ENCODE measurements at regions not wholly inside any gene's neighbourhood (a gene's known extent, or its start where the extent isn't known, plus 50 kb on each side); places are given as distances from the start of the nearest gene placed in this dataset.
A peak's percentile ranks its signal among the peaks of the same experiment; 100 is the strongest.

DNA sequence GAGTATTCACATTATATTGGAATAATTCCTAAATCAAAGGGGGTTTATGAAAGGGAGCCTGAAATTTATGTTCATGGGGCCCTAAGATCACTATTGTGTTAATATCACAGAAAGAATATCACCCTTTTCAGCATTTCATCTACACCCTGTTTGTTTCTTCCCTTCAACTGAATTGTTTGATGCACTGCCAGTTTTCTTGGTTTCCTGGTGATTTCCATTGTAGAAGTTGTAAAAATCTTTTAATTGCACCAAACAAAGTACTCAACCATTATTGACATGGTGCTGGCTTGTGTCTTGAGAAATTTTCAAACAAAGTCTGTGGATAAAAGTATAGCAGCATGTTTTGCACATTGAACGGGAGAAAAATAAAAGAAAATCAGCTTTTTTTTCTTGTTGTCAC, 154.8 kb upstream of the PRKD1 start:
- no peaks in the 10 kb centered on the region for H3K4me1 ChIP-seq (replicated peaks in 1 of 2)
- no peak for ATAC-seq (replicated peaks in 6 of 8)
- in situ Hi-C loops (cut with MboI; ENCODE audit: low pct_unique_long_range_greater_than_20kb in 2 of 9, low sequenced_read_pairs in 9 of 9, unreplicated experiment in 9 of 9) = no loop called here
- no peak overlapping the region for H3K4me3 ChIP-seq
- no peak overlapping the region for H3K27ac ChIP-seq
- WGBS, 10 experiments = 0 to 88% (median 69%) methylated on average over 1 of the region's 1 CpG; no CpG with 5 or more reads in 2 of the 10 experiments

DNA sequence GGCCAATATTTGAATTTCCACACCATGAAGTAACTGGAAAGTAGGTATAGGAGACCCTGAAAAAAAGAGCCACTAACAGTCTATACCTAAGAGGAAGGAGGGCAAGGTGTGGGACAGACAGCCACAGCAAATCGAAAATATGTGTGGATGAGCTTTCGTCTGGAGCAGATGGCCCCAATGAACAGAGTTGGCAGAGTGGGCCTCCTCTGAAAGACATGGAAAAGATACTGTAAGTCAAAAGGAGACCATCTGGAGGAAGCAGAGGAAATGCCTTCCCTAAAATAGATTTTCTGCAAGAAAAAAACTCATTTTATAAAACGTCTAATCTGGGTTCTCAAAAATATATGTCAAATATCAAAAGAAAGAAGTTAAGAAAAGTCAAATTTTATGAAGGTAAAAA, 157.2 kb upstream of the PRKD1 start:
- no peak overlapping the region for H3K27ac ChIP-seq
- H3K4me1 ChIP-seq (replicated peaks in 1 of 2) = no peaks in the 10 kb centered on the region
- in situ Hi-C loops (cut with MboI; ENCODE audit: low pct_unique_long_range_greater_than_20kb in 2 of 9, low sequenced_read_pairs in 9 of 9, unreplicated experiment in 9 of 9) = no loop called here
- WGBS, 10 experiments = 0 to 100% (median 73%) methylated on average over 1 to 3 of the region's 3 CpGs
- ATAC-seq (replicated peaks in 6 of 8) = no peak
- H3K4me3 ChIP-seq = no peak overlapping the region

DNA sequence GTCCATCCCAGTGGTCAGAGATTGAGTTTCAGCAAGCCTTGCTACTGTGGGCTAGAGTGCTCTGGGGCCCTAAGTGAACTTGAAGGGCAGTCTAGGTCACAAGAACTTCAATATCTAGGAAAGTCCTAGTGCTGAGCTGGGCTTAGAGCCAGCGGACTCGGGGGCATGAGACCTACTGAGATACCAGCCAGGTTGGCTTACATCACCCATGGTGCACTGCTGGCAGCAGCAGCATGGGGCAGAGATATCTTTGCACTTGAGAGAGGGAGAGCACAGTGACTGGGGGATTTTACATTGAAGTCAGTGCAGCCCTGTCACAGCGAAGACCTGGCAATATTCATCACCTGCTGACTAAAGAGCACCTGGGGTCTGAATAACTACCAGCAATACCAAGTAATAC, 158.3 kb upstream of the PRKD1 start:
- Histone ChIP-seq H3K4me3 (no peak overlapping the region), H3K27ac (no peak overlapping the region), H3K4me1 (replicated peaks in 1 of 2) (no peaks in the 10 kb centered on the region)
- ATAC-seq (replicated peaks in 6 of 8) = no peak
- in situ Hi-C loops (cut with MboI; ENCODE audit: low pct_unique_long_range_greater_than_20kb in 2 of 9, low sequenced_read_pairs in 9 of 9, unreplicated experiment in 9 of 9) = no loop called here
- WGBS, 10 experiments = 85 to 100% (median 93%) methylated on average over 1 to 3 of the region's 3 CpGs; no CpG with 5 or more reads in 6 of the 10 experiments

DNA sequence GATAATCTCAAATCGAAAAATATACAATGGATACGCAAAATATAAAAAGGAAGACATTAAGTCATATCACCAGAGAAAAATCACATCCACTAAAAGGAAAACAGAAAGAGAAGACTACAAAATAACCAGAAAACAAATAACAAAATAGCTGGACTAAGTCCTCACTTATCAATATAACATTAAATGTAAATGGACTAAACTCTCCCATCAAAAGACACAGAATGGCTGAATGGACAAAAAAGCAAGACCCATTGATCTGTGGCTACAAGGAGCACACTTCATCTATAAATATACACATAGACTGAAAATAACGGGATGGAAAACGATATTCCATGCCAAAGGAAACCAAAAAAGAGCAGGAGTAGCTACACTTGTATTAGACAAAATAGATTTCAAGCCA, 161.0 kb upstream of the PRKD1 start:
- 32 to 94% (median 68%) methylated on average over 2 to 4 of the region's 4 CpGs for WGBS, 10 experiments
- Histone ChIP-seq H3K27ac (no peak overlapping the region), H3K4me3 (no peak overlapping the region), H3K4me1 (replicated peaks in 1 of 2) (no peaks in the 10 kb centered on the region)
- ATAC-seq (replicated peaks in 6 of 8) = no peak
- in situ Hi-C loops (cut with MboI; ENCODE audit: low pct_unique_long_range_greater_than_20kb in 2 of 9, low sequenced_read_pairs in 9 of 9, unreplicated experiment in 9 of 9) = no loop called here

DNA sequence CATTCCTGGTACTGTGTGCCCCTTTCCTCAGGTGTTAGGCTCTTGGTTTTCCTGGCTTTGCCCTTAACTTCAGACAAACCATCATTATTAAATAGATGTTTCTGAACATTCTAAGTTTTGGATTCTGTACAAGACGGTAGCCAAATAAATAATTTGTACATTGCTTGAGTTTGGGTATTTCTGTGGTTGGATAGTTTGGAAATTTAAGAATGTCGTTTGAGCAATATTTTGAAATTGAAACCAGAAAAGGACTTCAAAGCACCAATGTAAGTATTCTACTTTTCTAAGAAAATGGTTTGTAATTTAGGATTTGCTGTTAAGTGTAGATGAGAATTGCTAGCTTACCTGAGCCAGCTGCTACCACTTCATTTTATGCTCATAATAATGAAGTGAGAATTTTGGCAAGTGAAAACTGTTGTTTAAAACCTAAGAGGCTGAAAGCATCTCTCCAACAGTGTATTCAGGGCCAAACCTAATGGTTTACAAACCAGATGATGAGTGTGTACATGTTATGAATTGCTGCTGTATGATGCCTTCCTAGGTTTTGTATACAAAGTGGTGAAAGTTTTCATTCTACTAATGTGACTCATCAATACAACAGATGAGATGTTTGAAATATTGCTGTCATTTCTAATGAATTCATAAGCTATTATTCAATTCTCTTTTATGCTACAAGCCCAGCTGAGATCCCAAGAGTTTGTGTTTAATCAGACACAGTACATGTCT, 181.5 kb upstream of the PRKD1 start:
- 17 to 100% (median 77%) methylated on average over 1 to 2 of the region's 2 CpGs; no CpG with 5 or more reads in 1 of the 10 experiments for WGBS, 10 experiments
- in situ Hi-C loops (cut with MboI; ENCODE audit: low pct_unique_long_range_greater_than_20kb in 2 of 9, low sequenced_read_pairs in 9 of 9, unreplicated experiment in 9 of 9) = no loop called here
- no peak overlapping the region for H3K27ac ChIP-seq
- H3K4me1 ChIP-seq (replicated peaks in 1 of 2) = no peaks in the 10 kb centered on the region
- H3K4me3 ChIP-seq = no peak overlapping the region
- ATAC-seq (replicated peaks in 6 of 8) = no peak

DNA sequence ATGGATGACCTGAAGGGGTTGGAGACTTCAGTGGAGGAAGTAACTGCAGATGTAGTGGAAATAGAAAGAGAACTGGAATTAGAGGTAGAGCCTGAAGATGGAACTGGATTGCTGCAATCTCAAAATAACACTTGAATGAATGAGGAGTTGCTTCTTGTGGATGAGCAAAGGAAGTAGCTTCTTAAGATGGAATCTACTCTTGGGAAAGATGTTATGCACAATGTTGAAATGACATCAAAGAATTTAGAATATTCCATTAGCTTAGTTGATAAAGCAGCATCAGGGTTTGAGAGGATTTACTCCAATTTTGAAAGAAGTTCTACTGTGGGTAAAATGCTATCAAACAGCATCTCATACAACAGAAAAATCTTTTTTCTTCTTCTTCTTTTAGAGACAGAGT, 186.4 kb upstream of the PRKD1 start:
- ATAC-seq (replicated peaks in 6 of 8) = no peak
- in situ Hi-C loops (cut with MboI; ENCODE audit: low pct_unique_long_range_greater_than_20kb in 2 of 9, low sequenced_read_pairs in 9 of 9, unreplicated experiment in 9 of 9) = no loop called here
- no peak overlapping the region for H3K27ac ChIP-seq
- no peaks in the 10 kb centered on the region for H3K4me1 ChIP-seq (replicated peaks in 1 of 2)
- H3K4me3 ChIP-seq = no peak overlapping the region

DNA sequence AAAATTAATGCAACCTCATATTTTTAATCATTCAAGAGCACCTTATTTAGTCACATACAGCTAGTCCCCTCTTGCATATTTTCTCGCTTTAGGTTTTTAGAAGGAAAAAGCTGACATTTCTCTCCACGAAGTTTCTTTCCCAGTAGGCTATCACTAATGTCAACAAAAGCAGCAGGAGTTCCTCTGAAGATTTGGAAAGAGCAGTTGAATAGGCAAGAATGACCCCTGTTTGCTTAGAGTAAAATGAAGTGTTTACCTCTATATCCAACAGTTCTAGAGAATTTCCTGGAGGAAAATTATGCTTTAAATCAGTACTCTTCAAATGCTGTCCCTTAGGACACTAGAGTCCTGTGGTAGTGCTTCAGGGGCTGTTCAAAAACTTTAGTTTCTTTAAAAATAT, 188.1 kb upstream of the PRKD1 start:
- no peak overlapping the region for H3K4me3 ChIP-seq
- WGBS, 10 experiments = 0 to 67% (median 17%) methylated on average over 1 to 2 of the region's 2 CpGs
- ATAC-seq (replicated peaks in 6 of 8) = no peak
- no peak overlapping the region for H3K27ac ChIP-seq
- no peaks in the 10 kb centered on the region for H3K4me1 ChIP-seq (replicated peaks in 1 of 2)
- in situ Hi-C loops (cut with MboI; ENCODE audit: low pct_unique_long_range_greater_than_20kb in 2 of 9, low sequenced_read_pairs in 9 of 9, unreplicated experiment in 9 of 9) = no loop called here

DNA sequence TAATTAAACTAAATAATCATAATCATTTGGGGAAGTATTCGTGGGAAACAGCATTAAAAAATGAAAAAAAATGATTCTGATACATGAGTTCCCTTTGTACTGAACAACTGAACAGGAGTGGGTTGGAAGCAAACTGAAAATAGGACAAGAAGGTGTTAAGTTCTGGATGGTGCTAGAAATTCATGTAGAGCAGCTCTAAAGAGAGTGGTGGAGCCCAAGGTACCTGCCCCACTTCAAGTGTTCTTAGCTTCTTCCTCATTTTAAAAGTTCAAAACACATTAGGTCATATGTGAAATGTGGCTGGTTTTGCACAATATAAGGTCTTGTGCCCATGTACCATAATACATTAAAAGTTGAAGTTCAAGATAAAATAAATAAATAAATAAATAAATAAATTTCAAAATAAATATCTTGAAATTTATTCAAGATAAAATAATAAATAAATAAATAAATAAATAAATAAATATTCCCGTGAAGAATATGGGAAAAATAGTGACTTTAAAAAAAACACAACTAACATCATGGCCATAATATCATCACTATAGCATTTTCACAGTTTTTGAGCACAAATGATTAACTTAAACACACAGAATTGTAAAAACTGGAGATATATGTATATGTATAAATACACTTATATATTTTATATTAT, 191.5 kb upstream of the PRKD1 start:
- no peak for ATAC-seq (replicated peaks in 6 of 8)
- Histone ChIP-seq H3K27ac (no peak overlapping the region), H3K4me3 (no peak overlapping the region), H3K4me1 (replicated peaks in 1 of 2) (no peaks in the 10 kb centered on the region)
- 17 to 100% (median 72%) methylated on average over 1 to 2 of the region's 2 CpGs for WGBS, 10 experiments
- in situ Hi-C loops (cut with MboI; ENCODE audit: low pct_unique_long_range_greater_than_20kb in 2 of 9, low sequenced_read_pairs in 9 of 9, unreplicated experiment in 9 of 9) = no loop called here

DNA sequence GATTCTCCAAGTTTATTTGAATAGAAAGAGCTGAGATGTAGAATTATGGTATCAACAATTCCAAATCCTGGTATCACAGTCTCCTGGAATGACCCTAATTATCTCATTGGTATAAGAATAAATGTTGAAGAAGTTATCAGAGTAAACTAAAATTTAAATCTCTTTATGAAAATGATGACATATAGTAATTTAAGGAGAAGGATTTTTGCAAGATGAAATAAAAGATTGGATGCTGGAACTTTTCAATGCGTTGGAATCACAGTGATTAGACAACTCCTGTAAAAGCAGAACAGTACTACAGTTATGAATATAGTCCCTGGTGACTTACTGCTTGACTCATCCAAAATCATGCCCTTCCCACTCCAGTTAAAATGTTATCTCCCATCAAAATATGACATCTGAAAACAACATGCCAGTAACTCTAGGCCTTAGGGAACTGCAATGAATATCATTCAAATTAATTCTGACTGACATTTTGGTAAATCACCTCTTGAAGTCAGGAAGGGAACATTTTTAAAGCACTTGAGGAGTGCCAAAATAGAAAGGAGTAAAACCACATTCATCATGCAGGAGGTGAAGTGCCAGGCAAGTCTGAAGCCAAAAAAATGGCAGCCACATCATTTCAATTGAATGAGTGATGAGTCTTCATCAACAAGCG, 197.8 kb upstream of the PRKD1 start:
- peak in 1 of 8 experiments; percentile 38 for ATAC-seq (replicated peaks in 6 of 8)
- no peak overlapping the region for H3K27ac ChIP-seq
- peaks cover 4 to 5% of the 10 kb centered on the region in 2 donors for H3K4me1 ChIP-seq (replicated peaks in 1 of 2)
- WGBS, 10 experiments = 41 to 100% (median 87%) methylated on average over 1 to 2 of the region's 2 CpGs
- in situ Hi-C loops (cut with MboI; ENCODE audit: low pct_unique_long_range_greater_than_20kb in 2 of 9, low sequenced_read_pairs in 9 of 9, unreplicated experiment in 9 of 9) = no loop called here
- no peak overlapping the region for H3K4me3 ChIP-seq

DNA sequence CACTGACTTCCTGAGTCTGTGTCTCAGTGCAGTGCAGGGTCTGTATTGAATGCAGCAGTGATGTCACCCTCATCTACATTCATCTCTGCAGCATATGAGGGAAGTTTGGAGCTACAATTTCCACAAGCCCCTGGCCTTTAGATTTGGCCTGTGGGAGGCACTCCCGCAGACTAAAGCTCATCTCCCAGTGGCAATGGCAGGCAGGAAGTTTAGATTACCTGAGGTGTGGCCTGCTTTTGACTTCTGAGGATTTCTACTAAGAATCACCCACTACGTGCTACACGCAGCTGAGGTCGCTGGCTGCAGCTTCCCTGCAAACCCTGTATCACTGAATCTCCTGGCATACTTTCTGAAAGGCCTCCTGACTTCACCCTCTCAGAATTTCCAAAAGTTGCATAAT, 202.2 kb upstream of the PRKD1 start:
- H3K27ac ChIP-seq = no peak overlapping the region
- in situ Hi-C loops (cut with MboI; ENCODE audit: low pct_unique_long_range_greater_than_20kb in 2 of 9, low sequenced_read_pairs in 9 of 9, unreplicated experiment in 9 of 9) = no loop called here
- ATAC-seq (replicated peaks in 6 of 8) = peak in 5 of 8 experiments; percentile 84 to 97 (median 92)
- H3K4me1 ChIP-seq (replicated peaks in 1 of 2) = peaks cover 4 to 5% of the 10 kb centered on the region in 2 donors
- 50 to 95% (median 83%) methylated on average over 1 to 4 of the region's 4 CpGs; no CpG with 5 or more reads in 5 of the 10 experiments for WGBS, 10 experiments
- H3K4me3 ChIP-seq = no peak overlapping the region

DNA sequence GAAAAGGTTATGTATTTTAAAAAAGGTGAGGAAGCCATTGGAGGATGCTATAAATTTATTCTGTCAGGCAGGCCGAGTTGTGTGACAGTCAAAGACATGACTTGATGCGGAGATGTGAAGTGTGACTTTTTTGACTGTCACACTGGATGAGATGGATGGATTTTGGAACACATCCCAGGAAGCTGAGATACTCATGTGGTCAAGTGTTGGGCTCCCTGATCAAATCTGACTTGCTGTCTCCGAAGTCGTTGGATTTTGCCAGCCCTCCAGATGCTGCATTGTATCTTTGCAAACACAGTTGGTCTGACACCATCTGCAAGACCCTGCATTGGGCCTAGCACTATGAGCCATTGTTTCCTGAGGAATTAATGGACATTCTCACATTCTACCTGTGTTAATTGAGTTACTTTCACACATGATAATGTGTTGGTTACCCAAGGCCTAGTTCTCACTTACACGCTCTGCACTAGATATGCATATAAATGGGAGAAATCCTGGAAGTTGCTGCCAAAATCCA, 204.0 kb upstream of the PRKD1 start:
- no peak for ATAC-seq (replicated peaks in 6 of 8)
- in situ Hi-C loops (cut with MboI; ENCODE audit: low pct_unique_long_range_greater_than_20kb in 2 of 9, low sequenced_read_pairs in 9 of 9, unreplicated experiment in 9 of 9) = no loop called here
- H3K4me3 ChIP-seq = no peak overlapping the region
- H3K4me1 ChIP-seq (replicated peaks in 1 of 2) = peaks cover 4 to 5% of the 10 kb centered on the region in 2 donors
- H3K27ac ChIP-seq = no peak overlapping the region
- 52 to 100% (median 80%) methylated on average over 1 to 5 of the region's 5 CpGs; no CpG with 5 or more reads in 2 of the 10 experiments for WGBS, 10 experiments

DNA sequence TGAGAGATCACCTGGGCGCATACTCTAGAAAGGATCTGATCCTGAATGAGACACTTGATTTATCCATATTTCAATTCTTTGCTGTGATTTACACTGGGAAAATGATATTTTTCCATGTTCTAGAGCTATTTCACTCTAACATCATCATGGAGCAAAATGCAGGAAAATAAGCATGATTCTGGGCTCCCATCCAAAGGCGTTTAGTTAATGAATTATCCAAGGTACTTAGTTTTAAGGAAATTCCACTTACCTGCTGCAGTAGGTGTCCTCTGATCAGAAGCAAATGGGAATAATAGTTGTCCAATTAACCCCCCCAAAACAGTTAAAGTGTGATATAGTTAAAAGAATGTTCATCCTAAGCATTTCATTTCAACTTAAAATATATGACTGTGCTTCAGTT, 204.5 kb upstream of the PRKD1 start:
- ATAC-seq (replicated peaks in 6 of 8) = no peak
- H3K4me3 ChIP-seq = no peak overlapping the region
- H3K27ac ChIP-seq = no peak overlapping the region
- H3K4me1 ChIP-seq (replicated peaks in 1 of 2) = peaks cover 4 to 5% of the 10 kb centered on the region in 2 donors
- in situ Hi-C loops (cut with MboI; ENCODE audit: low pct_unique_long_range_greater_than_20kb in 2 of 9, low sequenced_read_pairs in 9 of 9, unreplicated experiment in 9 of 9) = no loop called here
- WGBS, 10 experiments = 54 to 100% (median 88%) methylated on average over 1 to 2 of the region's 2 CpGs; no CpG with 5 or more reads in 1 of the 10 experiments

DNA sequence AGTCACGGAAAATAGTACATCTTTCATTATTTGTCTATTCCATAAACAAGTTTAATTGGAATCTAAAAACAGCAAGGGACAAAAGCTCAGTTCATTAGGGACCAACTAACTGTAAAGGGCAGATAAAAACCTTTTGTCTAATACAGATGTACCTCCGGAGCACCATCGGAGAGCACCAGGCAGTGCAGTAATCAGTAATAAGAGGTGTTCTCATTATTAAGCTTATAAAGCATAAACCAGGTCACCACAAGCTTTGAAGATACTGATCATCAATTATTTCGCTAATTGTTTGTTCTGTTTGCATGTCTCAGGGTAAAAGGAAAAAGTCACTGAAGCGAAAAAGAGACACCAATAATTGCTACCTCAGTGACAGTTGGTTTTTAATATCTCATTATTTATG, 207.3 kb upstream of the PRKD1 start:
- no peak overlapping the region for H3K4me3 ChIP-seq
- in situ Hi-C loops (cut with MboI; ENCODE audit: low pct_unique_long_range_greater_than_20kb in 2 of 9, low sequenced_read_pairs in 9 of 9, unreplicated experiment in 9 of 9) = no loop called here
- WGBS, 10 experiments = 50 to 100% (median 76%) methylated on average over 1 to 5 of the region's 5 CpGs; no CpG with 5 or more reads in 1 of the 10 experiments
- no peak for ATAC-seq (replicated peaks in 6 of 8)
- no peak overlapping the region for H3K27ac ChIP-seq
- peaks cover under 1 to 2% of the 10 kb centered on the region in 2 donors for H3K4me1 ChIP-seq (replicated peaks in 1 of 2)

All from motor neuron (in vitro differentiated cells).